Uterus (tissue), 3 donors: ENCODE measurements at regions not wholly inside any gene's neighbourhood (a gene's known extent, or its start where the extent isn't known, plus 50 kb on each side); places are given as distances from the start of the nearest gene placed in this dataset.

Source experiments
- DNase-seq, 2 donors: peaks; one replicate each; pipeline ENCODE4 v3.0.0-alpha.2; 2019 to 2020
- H3K27ac ChIP-seq, 2 donors: fragments of 200-600 bp; sonication (generic); 1 replicate in 1 of 2; 2 replicates in 1 of 2; pipeline ENCODE4 v1.5.1; 2016 to 2018
- H3K27me3 ChIP-seq, 2 donors: fragments of 200-600 bp; sonication (generic); one replicate each; pipeline ENCODE4 v1.5.1; 2018 to 2019; ENCODE audit warnings: control low read depth in 1 of 2
- H3K36me3 ChIP-seq, 2 donors: fragments of 200-600 bp; sonication (generic); one replicate each; pipeline ENCODE4 v1.5.1; 2019; ENCODE audit warnings: control low read depth in 1 of 2
- H3K4me1 ChIP-seq, 2 donors: fragments of 200-600 bp; sonication (generic); one replicate each; pipeline ENCODE4 v1.5.1; 2018 to 2019; ENCODE audit warnings: control low read depth in 1 of 2
- H3K4me3 ChIP-seq, 2 donors: fragments of 200-600 bp; sonication (generic); 1 replicate in 1 of 2; 2 replicates in 1 of 2; pipeline ENCODE4 v1.5.1; 2018 to 2019; ENCODE audit warnings: mild to moderate bottlenecking in 1 of 2
- H3K9me3 ChIP-seq, 2 donors: fragments of 200-600 bp; sonication (generic); one replicate each; pipeline ENCODE4 v1.5.1; 2019; ENCODE audit warnings: control low read depth in 1 of 2
- CTCF ChIP-seq, 4 experiments: fragments of 200-600 bp in 2 of 4; fragments of 450-650 bp in 2 of 4; sonication (generic) in 2 of 4; IDR thresholded peaks; one replicate each; pipeline ENCODE4 v1.5.1; 2016 to 2019; ENCODE audit warnings: antibody characterized with exemption in 4 of 4, mild to moderate bottlenecking in 2 of 4, moderate library complexity in 1 of 4
- POLR2A ChIP-seq, 2 donors: fragments of 450-650 bp; IDR thresholded peaks; one replicate each; pipeline ENCODE4 v1.6.1; 2016; ENCODE audit warnings: antibody characterized with exemption in 2 of 2, mild to moderate bottlenecking in 1 of 2, moderate library complexity in 1 of 2
- intact Hi-C: fragments of 100-400 bp; cut with DNase I; formaldehyde crosslinking; loops from one replicate; pipeline ENCODE4 v1.15.1; 2023; ENCODE audit warnings: low total_unique reads
- donor health status: DM: yes; HTN: yes; CAD: no.

- H3K9me3 ChIP-seq = no peaks in the 10 kb centered on the region
- TF ChIP-seq CTCF (IDR thresholded peaks at IDR 0.05) = no peak
- no peak overlapping the region for H3K27ac ChIP-seq
- H3K27me3 ChIP-seq = no peaks in the 10 kb centered on the region
- no peaks in the 10 kb centered on the region for H3K4me1 ChIP-seq
- DNase-seq = no peak
- H3K4me3 ChIP-seq = no peak overlapping the region
- no peaks in the 10 kb centered on the region for H3K36me3 ChIP-seq
- intact Hi-C loops = no loop called here
Measured at GRCh38 chr14:104343690-104344640, 205.6 kb downstream of the KIF26A start.

- Histone ChIP-seq H3K4me1 (no peaks in the 10 kb centered on the region), H3K9me3 (no peaks in the 10 kb centered on the region), H3K27me3 (no peaks in the 10 kb centered on the region), H3K4me3 (no peak overlapping the region), H3K27ac (no peak overlapping the region), H3K36me3 (no peaks in the 10 kb centered on the region)
- no peak for DNase-seq
- TF ChIP-seq CTCF (IDR thresholded peaks at IDR 0.05) (no peak), POLR2A (IDR thresholded peaks at IDR 0.05) (no peak)
- intact Hi-C loops = no loop called here
Measured at GRCh38 chr14:104344818-104345620, 206.6 kb downstream of the KIF26A start.

- H3K4me3 ChIP-seq = no peak overlapping the region
- intact Hi-C loops = no loop called here
- no peaks in the 10 kb centered on the region for H3K9me3 ChIP-seq
- TF ChIP-seq CTCF (IDR thresholded peaks at IDR 0.05) = no peak
- no peak for TF ChIP-seq POLR2A (IDR thresholded peaks at IDR 0.05)
- no peak for DNase-seq
- no peaks in the 10 kb centered on the region for H3K27me3 ChIP-seq
- no peak overlapping the region for H3K27ac ChIP-seq
- no peaks in the 10 kb centered on the region for H3K4me1 ChIP-seq
- no peaks in the 10 kb centered on the region for H3K36me3 ChIP-seq
Measured at GRCh38 chr14:104345621-104346462, 207.5 kb downstream of the KIF26A start.

GRCh38 chr14:104346608-104347007, 208.2 kb downstream of the KIF26A start:
- TF ChIP-seq CTCF (IDR thresholded peaks at IDR 0.05) (no peak), POLR2A (IDR thresholded peaks at IDR 0.05) (no peak)
- intact Hi-C loops = no loop called here
- H3K4me1 ChIP-seq = no peaks in the 10 kb centered on the region
- no peaks in the 10 kb centered on the region for H3K9me3 ChIP-seq
- no peak overlapping the region for H3K27ac ChIP-seq
- no peak overlapping the region for H3K4me3 ChIP-seq
- DNase-seq = no peak
- H3K27me3 ChIP-seq = no peaks in the 10 kb centered on the region
- H3K36me3 ChIP-seq = no peaks in the 10 kb centered on the region
